BJ (cell line): ENCODE measurements at regions not wholly inside any gene's neighbourhood (a gene's known extent, or its start where the extent isn't known, plus 50 kb on each side); places are given as distances from the start of the nearest gene placed in this dataset.

Source experiments
- CTCF ChIA-PET: fragments of 350-600 bp; formaldehyde crosslinking; extraction: SDS; loops from one replicate; lab custom pipeline; 2021; ENCODE audit warnings: antibody characterized with exemption, inconsistent platforms; lab: Yijun Ruan, JAX
- POLR2A ChIA-PET: fragments of 300-600 bp; sonication (Branson Sonifier 250); formaldehyde crosslinking; extraction: SDS; loops from one replicate; lab custom pipeline; 2021; ENCODE audit warnings: antibody characterized with exemption; lab: Charles Lee
- DNase-seq: peaks from one replicate; pipeline ENCODE4 v3.0.0-alpha.2; 2011; ENCODE audit warnings: low read depth
- H3K27me3 ChIP-seq: 2 replicates; pipeline ENCODE4 v1.6.0; 2011; ENCODE audit warnings: low read length; ENCODE audit not compliant: control insufficient read depth, insufficient read depth
- H3K36me3 ChIP-seq: 2 replicates; pipeline ENCODE4 v1.5.1; 2011; ENCODE audit warnings: low read length; ENCODE audit not compliant: control insufficient read depth, insufficient read depth
- H3K4me3 ChIP-seq: 2 replicates; pipeline ENCODE4 v1.5.1; 2011; ENCODE audit warnings: low read depth, mild to moderate bottlenecking, control low read depth, low read length
- CTCF ChIP-seq: IDR thresholded peaks from 2 replicates; pipeline ENCODE4 v1.5.1; 2011; ENCODE audit warnings: low read depth, mild to moderate bottlenecking, control low read depth, inconsistent platforms, low read length, moderate library complexity; ENCODE audit not compliant: insufficient read depth

- ChIA-PET POLR2A (no interaction called here), CTCF (interaction anchor here (1.0 to 6.5 kb wide), 4 partner anchors 9 to 179 kb away, joined by 3 to 68 read pairs (median 3); no protein-coding TSS in a partner anchor)
- no peaks in the 10 kb centered on the region for H3K36me3 ChIP-seq
- DNase-seq: no peak
- no peak for TF ChIP-seq CTCF
- H3K27me3 ChIP-seq: no peaks in the 10 kb centered on the region
- no peak overlapping the region for H3K4me3 ChIP-seq
Measured at GRCh38 chr12:94073441-94074051, 74.8 kb upstream of the PLXNC1 start.

GRCh38 chr12:94074216-94074979 is 74.0 kb upstream of the PLXNC1 start:
- POLR2A ChIA-PET: interaction anchor here (0.6 kb wide), 1 partner anchor 188 kb away, joined by 8 read pairs; no protein-coding TSS in a partner anchor
- Histone ChIP-seq H3K27me3 (no peaks in the 10 kb centered on the region), H3K4me3 (no peak overlapping the region), H3K36me3 (no peaks in the 10 kb centered on the region)
- no peak for TF ChIP-seq CTCF
- CTCF ChIA-PET: interaction anchor here (0.7 to 6.5 kb wide), 29 partner anchors 10 to 507 kb away, joined by 3 to 68 read pairs (median 4); no protein-coding TSS in a partner anchor
- no peak for DNase-seq

- no peaks in the 10 kb centered on the region for H3K36me3 ChIP-seq
- peak; percentile 87 for TF ChIP-seq CTCF
- no peaks in the 10 kb centered on the region for H3K27me3 ChIP-seq
- CTCF ChIA-PET: interaction anchor here (0.6 to 6.5 kb wide), 35 partner anchors 9 to 573 kb away, joined by 3 to 68 read pairs (median 3); no protein-coding TSS in a partner anchor
- H3K4me3 ChIP-seq: no peak overlapping the region
- POLR2A ChIA-PET: interaction anchor here (0.6 to 0.8 kb wide), 4 partner anchors 26 to 189 kb away, joined by 3 to 8 read pairs (median 4); no protein-coding TSS in a partner anchor
- DNase-seq: peak; percentile 63
Measured at GRCh38 chr12:94074980-94075629, 73.3 kb upstream of the PLXNC1 start.

DNA sequence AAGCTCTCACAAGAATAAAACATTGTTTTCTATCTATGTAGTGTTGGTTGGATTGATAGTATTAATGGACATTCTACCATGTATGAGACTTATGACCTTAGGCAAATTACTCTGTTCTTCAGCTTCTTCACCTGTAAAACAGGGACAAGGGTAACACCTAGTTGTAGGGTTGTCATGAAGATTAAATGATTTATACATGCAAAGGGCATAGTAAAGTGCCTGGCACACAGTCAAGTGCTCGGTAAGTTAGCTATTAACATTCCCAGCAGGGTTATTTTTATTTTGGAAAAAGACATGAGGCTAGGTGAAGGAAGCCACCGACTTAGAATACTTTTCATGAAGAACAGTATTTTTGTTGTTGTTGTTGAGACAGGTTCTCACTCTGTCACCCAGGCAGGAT is 71.2 kb upstream of the PLXNC1 start:
- TF ChIP-seq CTCF: no peak
- CTCF ChIA-PET: interaction anchor here (1.3 to 6.5 kb wide), 5 partner anchors 13 to 575 kb away, joined by 4 to 68 read pairs (median 11); no protein-coding TSS in a partner anchor
- POLR2A ChIA-PET: no interaction called here
- Histone ChIP-seq H3K4me3 (no peak overlapping the region), H3K36me3 (no peaks in the 10 kb centered on the region), H3K27me3 (no peaks in the 10 kb centered on the region)
- DNase-seq: no peak
